BE2C (cell line): ENCODE measurements at regions not wholly inside any gene's neighbourhood (a gene's known extent, or its start where the extent isn't known, plus 50 kb on each side); places are given as distances from the start of the nearest gene placed in this dataset.
A peak's percentile ranks its signal among the peaks of the same experiment; 100 is the strongest.

Experiments used
- DNase-seq: peaks from one replicate; pipeline ENCODE4 v3.0.0-alpha.2; 2020
- H3K27me3 ChIP-seq: fragments of 250-450 bp; sonication (Bioruptor Pico); 2 replicates; pipeline ENCODE4 v1.5.1; 2020; ENCODE audit warnings: mild to moderate bottlenecking
- H3K36me3 ChIP-seq: fragments of 250-450 bp; sonication (Bioruptor Pico); 2 replicates; pipeline ENCODE4 v1.5.1; 2020; ENCODE audit warnings: mild to moderate bottlenecking
- H3K4me1 ChIP-seq: fragments of 250-450 bp; sonication (Bioruptor Pico); 2 replicates; pipeline ENCODE4 v1.5.1; 2020
- H3K4me3 ChIP-seq: 2 replicates; pipeline ENCODE4 v1.5.1; 2011; ENCODE audit warnings: low read depth, low read length
- H3K9me3 ChIP-seq: fragments of 250-450 bp; sonication (Bioruptor Pico); 2 replicates; pipeline ENCODE4 v1.5.1; 2020
- CTCF ChIP-seq: IDR thresholded peaks from 2 replicates; pipeline ENCODE4 v1.5.1; 2012; ENCODE audit warnings: mild to moderate bottlenecking, low read depth, low read length

- TF ChIP-seq CTCF = no peak
- DNase-seq = no peak
- H3K4me3 ChIP-seq = no peak overlapping the region
- peaks cover 9% of the 10 kb centered on the region; the same call in 1 of the 2 replicates for H3K27me3 ChIP-seq
- H3K4me1 ChIP-seq = no peaks in the 10 kb centered on the region
- no peaks in the 10 kb centered on the region for H3K9me3 ChIP-seq
- H3K36me3 ChIP-seq = no peaks in the 10 kb centered on the region
Observed at GRCh38 chr12:4969405-4969804, 59.7 kb downstream of the KCNA1 start.

- Histone ChIP-seq H3K4me1 (no peaks in the 10 kb centered on the region), H3K9me3 (no peaks in the 10 kb centered on the region), H3K27me3 (peaks cover 7% of the 10 kb centered on the region; the same call in 1 of the 2 replicates), H3K36me3 (no peaks in the 10 kb centered on the region), H3K4me3 (no peak overlapping the region)
- DNase-seq = no peak
- TF ChIP-seq CTCF = no peak
Observed at GRCh38 chr12:4974217-4974616, 64.5 kb downstream of the KCNA1 start.

GRCh38 chr12:4975574-4975973 lies 65.9 kb downstream of the KCNA1 start:
- 0 out of 2 replicates have a peak, but pooled peaks have one; percentile 18 for TF ChIP-seq CTCF
- Histone ChIP-seq H3K9me3 (no peaks in the 10 kb centered on the region), H3K27me3 (peaks cover 3% of the 10 kb centered on the region; the same call in 1 of the 2 replicates), H3K4me1 (no peaks in the 10 kb centered on the region), H3K4me3 (no peak overlapping the region), H3K36me3 (no peaks in the 10 kb centered on the region)
- DNase-seq = peak; percentile 31

- Histone ChIP-seq H3K4me1 (no peaks in the 10 kb centered on the region), H3K4me3 (no peak overlapping the region), H3K9me3 (no peaks in the 10 kb centered on the region), H3K27me3 (peaks cover 3% of the 10 kb centered on the region; the same call in 1 of the 2 replicates), H3K36me3 (no peaks in the 10 kb centered on the region)
- TF ChIP-seq CTCF = no peak
- no peak for DNase-seq
Observed at GRCh38 chr12:4977102-4977501, 66.6 kb upstream of the KCNA5 start.

GRCh38 chr12:4978737-4979136 lies 64.9 kb upstream of the KCNA5 start:
- Histone ChIP-seq H3K4me3 (no peak overlapping the region), H3K27me3 (peaks cover 3% of the 10 kb centered on the region; the same call in 1 of the 2 replicates), H3K9me3 (no peaks in the 10 kb centered on the region), H3K36me3 (no peaks in the 10 kb centered on the region), H3K4me1 (no peaks in the 10 kb centered on the region)
- no peak for TF ChIP-seq CTCF
- no peak for DNase-seq

GRCh38 chr12:4979737-4980136 lies 63.9 kb upstream of the KCNA5 start:
- Histone ChIP-seq H3K4me1 (no peaks in the 10 kb centered on the region), H3K4me3 (no peak overlapping the region), H3K36me3 (no peaks in the 10 kb centered on the region), H3K9me3 (no peaks in the 10 kb centered on the region), H3K27me3 (no peaks in the 10 kb centered on the region)
- no peak for TF ChIP-seq CTCF
- no peak for DNase-seq
